ENCODE measurements at regions not wholly inside any gene's neighbourhood (a gene's known extent, or its start where the extent isn't known, plus 50 kb on each side); places are given as distances from the start of the nearest gene placed in this dataset.

DNA sequence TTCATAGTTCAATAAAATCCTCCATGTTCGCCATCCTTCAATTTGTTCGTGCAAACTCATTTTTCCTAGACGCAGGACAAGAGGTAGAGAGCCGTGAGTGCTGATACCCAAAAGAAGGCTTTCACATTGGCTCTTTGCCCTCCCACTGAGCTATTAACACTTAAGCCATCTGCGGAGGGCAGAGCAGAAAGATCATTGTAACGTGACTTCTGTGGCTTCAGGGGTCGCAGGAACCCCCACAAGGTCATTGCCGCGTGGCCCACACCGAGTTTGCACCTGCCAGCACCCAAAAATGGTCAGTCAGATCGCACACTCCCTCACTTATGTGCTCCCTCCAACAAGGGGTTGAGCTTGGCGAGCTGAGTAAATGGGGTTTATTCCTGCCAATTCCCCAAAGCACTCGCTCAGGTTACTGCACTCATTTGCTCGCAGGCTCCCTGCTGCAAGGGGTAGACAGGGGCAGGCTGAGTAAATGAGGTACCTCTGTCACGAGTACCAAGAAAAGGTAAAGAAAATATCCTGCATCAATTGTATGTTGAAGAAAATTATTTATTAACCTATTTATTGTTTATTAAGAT is 144.1 kb downstream of the PRR20E start (continued):
- TF ChIP-seq, protein P1, sequence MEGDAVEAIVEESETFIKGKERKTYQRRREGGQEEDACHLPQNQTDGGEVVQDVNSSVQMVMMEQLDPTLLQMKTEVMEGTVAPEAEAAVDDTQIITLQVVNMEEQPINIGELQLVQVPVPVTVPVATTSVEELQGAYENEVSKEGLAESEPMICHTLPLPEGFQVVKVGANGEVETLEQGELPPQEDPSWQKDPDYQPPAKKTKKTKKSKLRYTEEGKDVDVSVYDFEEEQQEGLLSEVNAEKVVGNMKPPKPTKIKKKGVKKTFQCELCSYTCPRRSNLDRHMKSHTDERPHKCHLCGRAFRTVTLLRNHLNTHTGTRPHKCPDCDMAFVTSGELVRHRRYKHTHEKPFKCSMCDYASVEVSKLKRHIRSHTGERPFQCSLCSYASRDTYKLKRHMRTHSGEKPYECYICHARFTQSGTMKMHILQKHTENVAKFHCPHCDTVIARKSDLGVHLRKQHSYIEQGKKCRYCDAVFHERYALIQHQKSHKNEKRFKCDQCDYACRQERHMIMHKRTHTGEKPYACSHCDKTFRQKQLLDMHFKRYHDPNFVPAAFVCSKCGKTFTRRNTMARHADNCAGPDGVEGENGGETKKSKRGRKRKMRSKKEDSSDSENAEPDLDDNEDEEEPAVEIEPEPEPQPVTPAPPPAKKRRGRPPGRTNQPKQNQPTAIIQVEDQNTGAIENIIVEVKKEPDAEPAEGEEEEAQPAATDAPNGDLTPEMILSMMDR (IDR thresholded peaks at IDR 0.05 in 2 of 3, conservative IDR thresholded peaks at IDR 0.05 in 1 of 3; ENCODE audit: control insufficient read depth in 2 of 3, extremely low read depth in 1 of 3, insufficient read depth in 1 of 3, low read depth in 3 of 3, low read length in 3 of 3): no peak
- TF ChIP-seq HCFC1 (IDR thresholded peaks at IDR 0.05; ENCODE audit: low read length) (no peak), SMAD1 (IDR thresholded peaks at IDR 0.05; ENCODE audit: low read depth, partially characterized antibody) (no peak), POLR2AphosphoS5 (IDR thresholded peaks at IDR 0.05; ENCODE audit: low read length) (no peak), ZNF207 (IDR thresholded peaks at IDR 0.05; ENCODE audit: borderline replicate concordance) (no peak), KLF5 (IDR thresholded peaks at IDR 0.05; ENCODE audit: partially characterized antibody) (no peak), BMI1 (IDR thresholded peaks at IDR 0.05; ENCODE audit: borderline replicate concordance) (no peak), NR2C2 (IDR thresholded peaks at IDR 0.05; ENCODE audit: borderline replicate concordance, control insufficient read depth, insufficient read length, low read depth) (no peak), CREM (IDR thresholded peaks at IDR 0.05; ENCODE audit: low read depth) (no peak), NBN (IDR thresholded peaks at IDR 0.05) (no peak), BRCA1 (IDR thresholded peaks at IDR 0.05; ENCODE audit: low read depth, low read length) (no peak)
- TF ChIP-seq, protein P2, sequence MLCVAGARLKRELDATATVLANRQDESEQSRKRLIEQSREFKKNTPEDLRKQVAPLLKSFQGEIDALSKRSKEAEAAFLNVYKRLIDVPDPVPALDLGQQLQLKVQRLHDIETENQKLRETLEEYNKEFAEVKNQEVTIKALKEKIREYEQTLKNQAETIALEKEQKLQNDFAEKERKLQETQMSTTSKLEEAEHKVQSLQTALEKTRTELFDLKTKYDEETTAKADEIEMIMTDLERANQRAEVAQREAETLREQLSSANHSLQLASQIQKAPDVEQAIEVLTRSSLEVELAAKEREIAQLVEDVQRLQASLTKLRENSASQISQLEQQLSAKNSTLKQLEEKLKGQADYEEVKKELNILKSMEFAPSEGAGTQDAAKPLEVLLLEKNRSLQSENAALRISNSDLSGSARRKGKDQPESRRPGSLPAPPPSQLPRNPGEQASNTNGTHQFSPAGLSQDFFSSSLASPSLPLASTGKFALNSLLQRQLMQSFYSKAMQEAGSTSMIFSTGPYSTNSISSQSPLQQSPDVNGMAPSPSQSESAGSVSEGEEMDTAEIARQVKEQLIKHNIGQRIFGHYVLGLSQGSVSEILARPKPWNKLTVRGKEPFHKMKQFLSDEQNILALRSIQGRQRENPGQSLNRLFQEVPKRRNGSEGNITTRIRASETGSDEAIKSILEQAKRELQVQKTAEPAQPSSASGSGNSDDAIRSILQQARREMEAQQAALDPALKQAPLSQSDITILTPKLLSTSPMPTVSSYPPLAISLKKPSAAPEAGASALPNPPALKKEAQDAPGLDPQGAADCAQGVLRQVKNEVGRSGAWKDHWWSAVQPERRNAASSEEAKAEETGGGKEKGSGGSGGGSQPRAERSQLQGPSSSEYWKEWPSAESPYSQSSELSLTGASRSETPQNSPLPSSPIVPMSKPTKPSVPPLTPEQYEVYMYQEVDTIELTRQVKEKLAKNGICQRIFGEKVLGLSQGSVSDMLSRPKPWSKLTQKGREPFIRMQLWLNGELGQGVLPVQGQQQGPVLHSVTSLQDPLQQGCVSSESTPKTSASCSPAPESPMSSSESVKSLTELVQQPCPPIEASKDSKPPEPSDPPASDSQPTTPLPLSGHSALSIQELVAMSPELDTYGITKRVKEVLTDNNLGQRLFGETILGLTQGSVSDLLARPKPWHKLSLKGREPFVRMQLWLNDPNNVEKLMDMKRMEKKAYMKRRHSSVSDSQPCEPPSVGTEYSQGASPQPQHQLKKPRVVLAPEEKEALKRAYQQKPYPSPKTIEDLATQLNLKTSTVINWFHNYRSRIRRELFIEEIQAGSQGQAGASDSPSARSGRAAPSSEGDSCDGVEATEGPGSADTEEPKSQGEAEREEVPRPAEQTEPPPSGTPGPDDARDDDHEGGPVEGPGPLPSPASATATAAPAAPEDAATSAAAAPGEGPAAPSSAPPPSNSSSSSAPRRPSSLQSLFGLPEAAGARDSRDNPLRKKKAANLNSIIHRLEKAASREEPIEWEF (IDR thresholded peaks at IDR 0.05; ENCODE audit: insufficient replicate concordance, low read depth, low read length): no peak

Measured in GM12878 (cell line).